ENCODE measurements at regions not wholly inside any gene's neighbourhood (a gene's known extent, or its start where the extent isn't known, plus 50 kb on each side); places are given as distances from the start of the nearest gene placed in this dataset.

- no peak for TF ChIP-seq POLR2A (IDR thresholded peaks at IDR 0.05)
- no peak for TF ChIP-seq CTCF (IDR thresholded peaks at IDR 0.05)
Observed at GRCh38 chr5:97694091-97694490, 511.0 kb upstream of the RIOK2 start.
